Peyer's patch (tissue), 4 donors: ENCODE measurements at regions not wholly inside any gene's neighbourhood (a gene's known extent, or its start where the extent isn't known, plus 50 kb on each side); places are given as distances from the start of the nearest gene placed in this dataset.

Source experiments
- DNase-seq, 3 donors: peaks; one replicate each; pipeline ENCODE4 v3.0.0-alpha.2; 2017 to 2019
- H3K27ac ChIP-seq, 4 donors: fragments of 200-600 bp; sonication (generic); one replicate each; pipeline ENCODE4 v1.5.1; 2016 to 2019
- H3K27me3 ChIP-seq, 2 donors: fragments of 200-600 bp; sonication (generic); one replicate each; pipeline ENCODE4 v1.5.1; 2019
- H3K36me3 ChIP-seq, 3 donors: fragments of 200-600 bp; sonication (generic); one replicate each; pipeline ENCODE4 v1.5.1; 2016 to 2019
- H3K4me1 ChIP-seq, 4 donors: fragments of 200-600 bp; sonication (generic); one replicate each; pipeline ENCODE4 v1.5.1; 2016 to 2019
- H3K4me3 ChIP-seq, 4 donors: fragments of 200-600 bp; sonication (generic); 1 replicate in 3 of 4; 2 replicates in 1 of 4; pipeline ENCODE4 v1.5.1; 2016 to 2019; ENCODE audit warnings: mild to moderate bottlenecking in 1 of 4
- H3K9me3 ChIP-seq, 4 donors: fragments of 200-600 bp; sonication (generic); one replicate each; pipeline ENCODE4 v1.5.1; 2016 to 2019; ENCODE audit warnings: mild to moderate bottlenecking in 1 of 4
- POLR2A ChIP-seq, 2 donors: fragments of 450-650 bp; IDR thresholded peaks; one replicate each; pipeline ENCODE4 v1.5.1; 2017; ENCODE audit warnings: antibody characterized with exemption in 2 of 2, mild to moderate bottlenecking in 2 of 2, moderate library complexity in 2 of 2
- TF ChIP-seq, protein P1 (sequence below), 6 experiments: fragments of 450-650 bp in 4 of 6; fragments of 200-600 bp in 2 of 6; sonication (generic) in 1 of 6; IDR thresholded peaks; one replicate each; pipeline ENCODE4 v1.5.1; 2017 to 2019; ENCODE audit warnings: antibody characterized with exemption in 6 of 6, mild to moderate bottlenecking in 3 of 6, moderate library complexity in 1 of 6

DNA sequence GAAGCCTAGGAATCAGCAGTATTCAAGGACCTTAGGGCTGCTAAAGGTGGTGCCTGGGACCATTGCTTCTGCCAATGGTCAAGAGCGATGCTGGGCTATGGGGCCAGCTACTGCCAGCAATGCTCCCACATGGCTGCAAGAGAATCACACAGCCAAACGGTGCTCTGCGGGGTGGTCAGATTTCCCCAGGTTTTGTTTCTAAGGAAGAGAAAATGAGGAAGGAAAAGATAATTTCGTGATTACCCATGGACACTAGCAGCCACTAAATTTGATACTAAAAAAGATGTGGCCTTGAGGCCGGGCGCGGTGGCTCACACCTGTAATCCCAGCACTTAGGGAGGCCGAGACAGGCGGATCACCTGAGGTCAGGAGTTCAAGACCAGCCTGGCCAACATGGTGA, 83.0 kb downstream of the LYZL2 start:
- Histone ChIP-seq H3K9me3 (no peaks in the 10 kb centered on the region), H3K4me3 (no peak overlapping the region), H3K4me1 (no peaks in the 10 kb centered on the region), H3K27ac (no peak overlapping the region), H3K27me3 (no peaks in the 10 kb centered on the region), H3K36me3 (no peaks in the 10 kb centered on the region)
- no peak for DNase-seq
- TF ChIP-seq, protein P1, sequence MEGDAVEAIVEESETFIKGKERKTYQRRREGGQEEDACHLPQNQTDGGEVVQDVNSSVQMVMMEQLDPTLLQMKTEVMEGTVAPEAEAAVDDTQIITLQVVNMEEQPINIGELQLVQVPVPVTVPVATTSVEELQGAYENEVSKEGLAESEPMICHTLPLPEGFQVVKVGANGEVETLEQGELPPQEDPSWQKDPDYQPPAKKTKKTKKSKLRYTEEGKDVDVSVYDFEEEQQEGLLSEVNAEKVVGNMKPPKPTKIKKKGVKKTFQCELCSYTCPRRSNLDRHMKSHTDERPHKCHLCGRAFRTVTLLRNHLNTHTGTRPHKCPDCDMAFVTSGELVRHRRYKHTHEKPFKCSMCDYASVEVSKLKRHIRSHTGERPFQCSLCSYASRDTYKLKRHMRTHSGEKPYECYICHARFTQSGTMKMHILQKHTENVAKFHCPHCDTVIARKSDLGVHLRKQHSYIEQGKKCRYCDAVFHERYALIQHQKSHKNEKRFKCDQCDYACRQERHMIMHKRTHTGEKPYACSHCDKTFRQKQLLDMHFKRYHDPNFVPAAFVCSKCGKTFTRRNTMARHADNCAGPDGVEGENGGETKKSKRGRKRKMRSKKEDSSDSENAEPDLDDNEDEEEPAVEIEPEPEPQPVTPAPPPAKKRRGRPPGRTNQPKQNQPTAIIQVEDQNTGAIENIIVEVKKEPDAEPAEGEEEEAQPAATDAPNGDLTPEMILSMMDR (IDR thresholded peaks at IDR 0.05): no peak
- no peak for TF ChIP-seq POLR2A (IDR thresholded peaks at IDR 0.05)

DNA sequence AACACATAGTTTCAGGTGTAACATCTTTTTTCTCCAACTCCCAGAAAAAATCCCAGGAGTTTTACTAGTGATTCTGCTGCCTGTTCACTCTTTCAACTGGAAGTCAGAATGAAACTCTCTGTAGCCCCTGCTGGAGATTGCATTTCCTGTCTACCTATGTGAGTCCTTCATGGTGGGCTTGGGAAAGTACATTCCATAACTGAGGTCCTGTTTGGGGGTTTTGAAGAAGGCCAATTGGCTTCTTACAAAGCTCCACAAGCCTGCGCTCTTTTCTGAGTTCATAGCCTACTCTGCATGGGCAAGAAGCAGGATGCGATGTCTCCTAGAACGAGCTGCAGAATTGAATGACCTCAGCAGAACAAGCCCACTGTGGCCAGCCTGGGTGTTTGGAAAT, 86.7 kb downstream of the LYZL2 start:
- Histone ChIP-seq H3K27ac (peak overlapping the region in 1 of 4 donors; percentile 8), H3K27me3 (no peaks in the 10 kb centered on the region)
- DNase-seq: no peak

DNA sequence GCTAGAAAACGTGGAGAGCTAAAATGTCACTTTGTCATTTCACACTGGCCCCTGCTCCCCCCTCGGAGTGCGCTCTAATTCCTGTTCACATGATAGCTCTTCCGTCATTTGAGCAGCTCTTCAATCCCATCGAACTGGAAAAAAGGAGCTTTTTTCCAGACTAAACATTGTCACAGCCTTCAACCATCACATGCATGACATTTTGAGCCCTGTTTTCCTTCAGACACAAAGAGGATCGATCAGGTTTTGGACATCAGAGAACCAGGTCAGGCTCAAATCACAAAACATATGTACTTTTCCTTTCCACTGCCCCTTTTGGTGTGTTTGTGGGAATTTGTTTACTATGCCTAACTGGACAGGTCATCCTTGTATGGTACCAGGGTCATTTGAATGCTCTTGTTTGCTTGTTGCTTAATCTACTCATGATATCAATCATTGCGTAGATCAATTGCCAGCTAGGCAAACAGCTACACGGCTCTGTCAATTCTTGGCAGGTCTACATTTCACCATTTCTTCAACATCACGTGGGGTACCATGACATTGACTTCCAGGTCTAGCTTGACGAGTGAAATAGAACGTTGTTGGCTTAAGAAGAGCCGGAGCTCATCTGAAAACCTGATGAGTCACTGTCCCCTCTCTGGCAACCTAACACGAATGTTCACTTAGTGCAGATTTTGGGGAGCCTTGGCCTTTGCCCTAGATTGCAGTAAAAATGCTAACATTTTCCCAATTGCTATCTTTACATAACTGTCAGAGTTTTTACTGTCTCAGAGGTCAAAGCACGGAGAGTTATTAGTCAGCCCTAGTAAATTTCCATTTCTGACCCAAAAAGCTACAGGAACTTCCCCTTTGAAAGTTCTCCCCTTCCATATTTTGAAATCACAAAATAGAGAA, 87.3 kb downstream of the LYZL2 start:
- no peak for DNase-seq
- no peaks in the 10 kb centered on the region for H3K9me3 ChIP-seq
- H3K4me3 ChIP-seq: no peak overlapping the region
- no peak for TF ChIP-seq POLR2A (IDR thresholded peaks at IDR 0.05)
- TF ChIP-seq, protein P1 (IDR thresholded peaks at IDR 0.05): no peak
- H3K4me1 ChIP-seq: peaks cover 0 to under 1% (median 0%) of the 10 kb centered on the region in 4 donors
- no peaks in the 10 kb centered on the region for H3K27me3 ChIP-seq
- no peaks in the 10 kb centered on the region for H3K36me3 ChIP-seq
- H3K27ac ChIP-seq: peak overlapping the region in 3 of 4 donors; percentile 1 to 35 (median 8)

More for the DNA sequence above, 86.7 kb downstream of the LYZL2 start:
- no peaks in the 10 kb centered on the region for H3K4me1 ChIP-seq
- no peaks in the 10 kb centered on the region for H3K9me3 ChIP-seq
- no peak for TF ChIP-seq POLR2A (IDR thresholded peaks at IDR 0.05)
- TF ChIP-seq, protein P1 (IDR thresholded peaks at IDR 0.05): no peak
- H3K36me3 ChIP-seq: no peaks in the 10 kb centered on the region
- H3K4me3 ChIP-seq: no peak overlapping the region

DNA sequence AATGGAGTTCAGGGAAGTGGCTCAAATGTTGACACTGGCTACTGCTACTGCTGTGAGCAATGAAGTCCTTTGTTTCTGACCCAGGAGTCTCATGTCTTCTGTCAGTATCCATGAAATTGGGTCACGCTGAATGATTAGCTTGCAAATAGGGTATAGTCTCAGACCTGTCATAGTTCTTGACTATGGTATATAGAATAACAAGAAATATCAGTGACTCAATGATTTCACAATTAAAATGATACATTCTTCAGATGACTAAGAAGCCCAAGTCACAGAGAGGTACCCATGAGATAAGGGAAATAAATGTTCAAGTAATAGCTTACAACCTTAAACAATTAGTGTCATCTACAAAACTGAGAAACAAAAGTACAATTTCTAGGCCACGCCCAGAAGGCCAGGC, 89.3 kb downstream of the LYZL2 start:
- TF ChIP-seq, protein P1 (IDR thresholded peaks at IDR 0.05): no peak
- no peak for TF ChIP-seq POLR2A (IDR thresholded peaks at IDR 0.05)

DNA sequence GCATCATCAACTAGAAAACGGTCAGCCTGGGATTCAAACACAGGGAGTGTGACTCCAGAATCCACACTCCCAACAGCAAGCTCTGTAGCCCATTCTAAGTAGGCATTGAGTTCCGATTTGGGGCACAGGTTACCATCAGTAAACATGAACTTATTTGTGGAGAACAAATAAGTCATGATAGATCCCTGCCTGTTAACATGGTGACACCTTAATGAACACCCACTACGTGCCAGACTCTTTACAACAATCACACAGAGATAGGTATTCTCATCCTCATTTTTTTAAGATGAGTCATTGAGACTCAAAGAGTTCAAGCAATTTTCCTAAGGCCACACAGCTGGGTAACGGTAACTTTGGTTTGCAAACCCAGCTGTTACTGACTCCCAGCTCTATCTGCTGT, 91.5 kb downstream of the LYZL2 start:
- no peak overlapping the region for H3K4me3 ChIP-seq
- no peak for DNase-seq
- no peaks in the 10 kb centered on the region for H3K27me3 ChIP-seq
- H3K4me1 ChIP-seq: peaks cover 0 to 15% (median 0%) of the 10 kb centered on the region in 4 donors
- no peaks in the 10 kb centered on the region for H3K9me3 ChIP-seq
- TF ChIP-seq, protein P1 (IDR thresholded peaks at IDR 0.05): no peak
- TF ChIP-seq POLR2A (IDR thresholded peaks at IDR 0.05): no peak
- H3K27ac ChIP-seq: peak overlapping the region in 2 of 4 donors; percentile 18 to 58
- H3K36me3 ChIP-seq: no peaks in the 10 kb centered on the region

More for the DNA sequence above, 89.3 kb downstream of the LYZL2 start:
- no peak for DNase-seq
- Histone ChIP-seq H3K4me1 (peaks cover 0 to 15% (median 0%) of the 10 kb centered on the region in 4 donors), H3K27me3 (no peaks in the 10 kb centered on the region), H3K36me3 (no peaks in the 10 kb centered on the region), H3K27ac (no peak overlapping the region), H3K4me3 (no peak overlapping the region), H3K9me3 (no peaks in the 10 kb centered on the region)
